K562 (cell line): ENCODE measurements at regions not wholly inside any gene's neighbourhood (a gene's known extent, or its start where the extent isn't known, plus 50 kb on each side); places are given as distances from the start of the nearest gene placed in this dataset.

Source experiments
- ATAC-seq: fragments of 200-7000 bp; cut with Tn5 transposase; 3 replicates; pipeline ENCODE4 v1.9.1; 2020; ENCODE audit warnings: moderate library complexity
- BruUV-seq: library from RNA; stranded (reverse); fragments of 400-500 nt; replicated peaks from 2 replicates; lab custom pipeline; 2021; lab: Mats Ljungman, UMichigan
- CTCF ChIA-PET: fragments of 300-600 bp; formaldehyde crosslinking; extraction: SDS; loops from one replicate; lab custom pipeline; 2021; ENCODE audit warnings: low intra/inter-chr PET ratio; lab: Yijun Ruan, JAX
- POLR2A ChIA-PET: fragments of 300-600, 350-650 bp; sonication (Branson Sonifier 250); formaldehyde crosslinking; extraction: SDS; loops from one replicate; lab custom pipeline; 2021; ENCODE audit warnings: antibody characterized with exemption, inconsistent platforms; lab: Yijun Ruan, JAX
- DNase-seq, 4 experiments: peaks; one replicate each; pipeline versions ENCODE4 v3.0.0 to v3.0.0-alpha.2; 2011 to 2018; ENCODE audit warnings: low spot score in 3 of 4, mixed read lengths in 3 of 4; ENCODE audit errors: extremely low read depth in 1 of 4
- FAIRE-seq: peaks from 2 replicates; lab custom pipeline; 2011; peaks lifted over from hg19 to GRCh38; lab: Jason Lieb, UNC
- H2AFZ ChIP-seq: 2 replicates; pipeline ENCODE4 v1.6.0; 2011; ENCODE audit warnings: low read depth, low read length, control low read depth, inconsistent platforms
- H3K27ac ChIP-seq: fragments of 200-600 bp; 3 replicates; pipeline ENCODE4 v1.8.0; 2011; ENCODE audit warnings: low read depth, mild to moderate bottlenecking, control low read depth, inconsistent platforms, low read length, moderate library complexity, mixed read lengths; ENCODE audit errors: extremely low read depth
- H3K27me3 ChIP-seq, 2 experiments: fragments of 300-600 bp in 1 of 2; 2 replicates in 1 of 2; 3 replicates in 1 of 2; pipeline versions ENCODE4 v1.6.0 to v1.8.0; 2011; ENCODE audit warnings: inconsistent platforms in 2 of 2, low read length in 2 of 2, mild to moderate bottlenecking in 1 of 2, mixed read lengths in 1 of 2, moderate library complexity in 1 of 2; ENCODE audit not compliant: control insufficient read depth in 2 of 2, insufficient read depth in 2 of 2
- H3K36me3 ChIP-seq: fragments of 300-600 bp; 3 replicates; pipeline ENCODE4 v1.8.0; 2011; ENCODE audit warnings: mild to moderate bottlenecking, low read length, inconsistent platforms; ENCODE audit not compliant: control insufficient read depth, insufficient read depth
- H3K4me1 ChIP-seq, 2 experiments: fragments of 200-600 bp in 1 of 2; replicated peaks in 1 of 2; 2 replicates in 1 of 2; 3 replicates in 1 of 2; pipeline versions ENCODE4 v1.5.1 to v1.8.0; 2011; ENCODE audit warnings: inconsistent platforms in 2 of 2, low read length in 2 of 2, mild to moderate bottlenecking in 1 of 2, mixed read lengths in 1 of 2, moderate library complexity in 1 of 2; ENCODE audit not compliant: control insufficient read depth in 2 of 2, insufficient read depth in 2 of 2
- H3K4me2 ChIP-seq: 2 replicates; pipeline ENCODE4 v1.6.1; 2011; ENCODE audit warnings: low read length, control low read depth, inconsistent platforms, mixed read lengths; ENCODE audit not compliant: insufficient read depth
- H3K4me3 ChIP-seq: fragments of 200-600 bp; sonication (generic), shearing (Covaris generic); 2 replicates; pipeline ENCODE4 v1.5.1; 2016; ENCODE audit warnings: control low read depth, inconsistent platforms
- H3K79me2 ChIP-seq: fragments of 200-600 bp; 3 replicates; pipeline ENCODE4 v1.8.0; 2011; ENCODE audit warnings: low read length, inconsistent platforms; ENCODE audit not compliant: control insufficient read depth, insufficient read depth
- H3K9ac ChIP-seq, 2 experiments: 2 replicates each; pipeline versions ENCODE4 v1.6.0 to v1.6.1; 2011; ENCODE audit warnings: low read depth in 2 of 2, low read length in 2 of 2, control low read depth in 1 of 2, inconsistent platforms in 1 of 2, mild to moderate bottlenecking in 1 of 2, mixed read lengths in 1 of 2; ENCODE audit not compliant: insufficient read depth in 1 of 2
- H3K9me1 ChIP-seq: one replicate; pipeline ENCODE4 v1.6.0; 2011; ENCODE audit warnings: inconsistent platforms, mild to moderate bottlenecking, low read length, moderate library complexity; ENCODE audit not compliant: control insufficient read depth, insufficient read depth
- H3K9me3 ChIP-seq: replicated peaks from 2 replicates; pipeline ENCODE4 v1.5.1; 2011; ENCODE audit warnings: low read depth, low read length, inconsistent platforms; ENCODE audit not compliant: control insufficient read depth, insufficient read depth
- H4K20me1 ChIP-seq: replicated peaks from 2 replicates; pipeline ENCODE4 v1.6.1; 2011; ENCODE audit warnings: low read length, inconsistent platforms, mixed read lengths; ENCODE audit not compliant: control insufficient read depth, insufficient read depth
- CCNT2 ChIP-seq: IDR thresholded peaks from 2 replicates; pipeline ENCODE4 v1.6.1; 2011; ENCODE audit warnings: borderline replicate concordance, low read depth, mild to moderate bottlenecking, moderate library complexity, mixed read lengths, low read length; ENCODE audit not compliant: insufficient read length; ENCODE audit errors: extremely low read depth
- CEBPG ChIP-seq, 3 experiments: fragments of 200-800 bp in 1 of 3; sonication (Bioruptor generic) in 1 of 3; sonication (generic) in 1 of 3; formaldehyde crosslinking in 1 of 3; IDR thresholded peaks in 2 of 3; conservative IDR thresholded peaks in 1 of 3; 2 replicates each; pipeline versions ENCODE4 v1.6.1 to v1.8.0; 2016 to 2022; ENCODE audit warnings: missing compliant biosample characterization in 2 of 3, missing genetic modification characterization in 2 of 3, mild to moderate bottlenecking in 1 of 3, missing genetic modification reagents in 1 of 3
- EWSR1 ChIP-seq: fragments of 450-650 bp; IDR thresholded peaks from 2 replicates; pipeline ENCODE4 v1.6.1; 2018; ENCODE audit warnings: borderline replicate concordance, mild to moderate bottlenecking, low read depth, moderate library complexity; ENCODE audit not compliant: partially characterized antibody
- SOX6 ChIP-seq: fragments of 450-650 bp; IDR thresholded peaks from 2 replicates; pipeline ENCODE4 v1.6.1; 2014; ENCODE audit warnings: mild to moderate bottlenecking
- ZBTB1 ChIP-seq: sonication (generic); formaldehyde crosslinking; IDR thresholded peaks from 2 replicates; pipeline ENCODE4 v1.8.1; 2023; ENCODE audit warnings: missing genetic modification reagents, low read depth, mild to moderate bottlenecking, borderline replicate concordance
- ZSCAN29 ChIP-seq: fragments of 450-650 bp; IDR thresholded peaks from 2 replicates; pipeline ENCODE4 v1.6.1; 2017
- WGBS: fragments of 100-300 bp; shearing (Covaris generic); methylation state at CpG from one replicate; pipeline ENCODE4 v1.1.6; 2016; ENCODE audit warnings: low coverage, mixed read lengths; ENCODE audit not compliant: insufficient coverage; ENCODE audit errors: missing lambda C conversion rate; 5-methylcytosine and 5-hydroxymethylcytosine counted together
- in situ Hi-C: fragments of 300-500 bp; cut with MboI; formaldehyde crosslinking; loops from 4 replicates; pipeline ENCODE4 v1.15.0; 2018; ENCODE audit warnings: inconsistent platforms, mixed read lengths
- intact Hi-C: fragments of 100-400 bp; cut with micrococcal nuclease; formaldehyde crosslinking; loops from 2 replicates; pipeline ENCODE4 v1.14.2; 2022
- TF ChIP-seq, protein P1 (sequence below): fragments of 200-600 bp; sonication (generic); IDR thresholded peaks from one replicate; pipeline ENCODE4 v1.6.1; 2012; ENCODE audit warnings: mild to moderate bottlenecking, low read depth, low read length, inconsistent platforms
- TF ChIP-seq, protein P2 (sequence below): sonication (generic); formaldehyde crosslinking; IDR thresholded peaks from 2 replicates; pipeline ENCODE4 v1.9.0; 2022; ENCODE audit warnings: mild to moderate bottlenecking, missing genetic modification reagents

DNA sequence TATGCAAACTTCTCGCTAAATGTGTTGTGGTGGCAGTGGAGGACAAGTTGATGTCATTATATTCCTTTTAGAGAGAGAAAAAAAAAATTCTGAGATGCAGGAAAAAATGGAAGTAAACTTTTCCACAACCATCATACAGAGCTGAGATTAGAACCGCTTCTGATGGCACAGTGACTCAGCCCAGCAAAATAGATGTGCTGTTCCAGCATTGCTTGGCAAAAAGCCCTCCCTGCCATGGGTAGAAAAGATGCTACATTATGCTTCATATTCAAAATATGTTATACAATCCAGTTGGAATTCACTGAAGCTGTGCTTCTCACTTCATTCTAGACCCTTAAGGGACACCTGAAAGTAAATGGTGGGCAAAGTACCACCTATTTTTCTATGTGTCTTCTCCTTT is 1047.6 kb upstream of the FANCL start (continued):
- TF ChIP-seq ZBTB1 (CRISPR knock-in tag) (no peak), ZSCAN29 (no peak), SOX6 (no peak)

DNA sequence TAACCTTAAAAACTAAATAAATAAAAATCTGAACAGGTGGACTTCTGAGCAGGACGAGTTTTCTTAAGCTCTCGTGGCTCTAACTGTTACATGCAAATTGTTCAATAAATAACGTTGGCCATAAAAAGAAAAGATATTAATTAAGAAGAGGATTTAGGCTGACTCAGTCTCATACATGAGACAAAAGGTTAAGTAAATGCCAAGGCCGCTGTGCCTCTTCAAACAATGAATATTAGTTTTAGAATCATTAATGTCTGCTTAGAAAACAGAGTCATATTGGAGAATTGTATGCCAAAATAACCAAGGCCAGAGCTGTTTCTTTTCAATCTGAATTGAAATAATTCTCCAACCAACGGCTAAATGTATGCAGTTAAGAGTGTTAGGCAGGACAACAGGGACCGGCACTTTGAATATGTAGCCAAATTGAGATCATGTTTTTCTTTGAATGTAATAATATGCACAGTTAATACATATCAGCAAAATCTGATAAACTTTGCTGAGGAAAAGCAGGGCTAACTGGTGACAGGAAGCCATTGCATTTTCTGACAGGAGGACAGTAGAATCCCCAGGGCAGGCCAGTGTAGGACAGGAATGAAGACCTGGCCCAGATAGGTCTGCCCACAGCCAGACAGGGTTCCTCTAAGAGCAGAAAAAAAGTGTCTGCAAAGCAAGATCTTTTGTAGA is 1041.4 kb upstream of the FANCL start:
- no peaks in the 10 kb centered on the region for H3K27me3 ChIP-seq
- ChIA-PET POLR2A (interaction anchor here (0.7 kb wide), 1 partner anchor 178 kb away, joined by 4 read pairs; no protein-coding TSS in a partner anchor), CTCF (no interaction called here)
- no peaks in the 10 kb centered on the region for H3K9me3 ChIP-seq
- no peak for DNase-seq
- H3K4me1 ChIP-seq: no peaks in the 10 kb centered on the region
- H3K4me2 ChIP-seq: no peak overlapping the region
- FAIRE-seq: no peak
- intact Hi-C loops (no loop called here), in situ Hi-C loops (no loop called here)
- WGBS: 0% methylated on average over 6 of the region's 6 CpGs
- no TSS peak for BruUV-seq
- ATAC-seq: no peak
- no peak overlapping the region for H3K9ac ChIP-seq
- no peaks in the 10 kb centered on the region for H3K79me2 ChIP-seq
- no peaks in the 10 kb centered on the region for H3K36me3 ChIP-seq
- no peak overlapping the region for H3K4me3 ChIP-seq
- H3K9me1 ChIP-seq: no peaks in the 10 kb centered on the region
- H4K20me1 ChIP-seq: no peaks in the 10 kb centered on the region
- no peak overlapping the region for H2AFZ ChIP-seq
- no peak overlapping the region for H3K27ac ChIP-seq
- TF ChIP-seq, protein P1, sequence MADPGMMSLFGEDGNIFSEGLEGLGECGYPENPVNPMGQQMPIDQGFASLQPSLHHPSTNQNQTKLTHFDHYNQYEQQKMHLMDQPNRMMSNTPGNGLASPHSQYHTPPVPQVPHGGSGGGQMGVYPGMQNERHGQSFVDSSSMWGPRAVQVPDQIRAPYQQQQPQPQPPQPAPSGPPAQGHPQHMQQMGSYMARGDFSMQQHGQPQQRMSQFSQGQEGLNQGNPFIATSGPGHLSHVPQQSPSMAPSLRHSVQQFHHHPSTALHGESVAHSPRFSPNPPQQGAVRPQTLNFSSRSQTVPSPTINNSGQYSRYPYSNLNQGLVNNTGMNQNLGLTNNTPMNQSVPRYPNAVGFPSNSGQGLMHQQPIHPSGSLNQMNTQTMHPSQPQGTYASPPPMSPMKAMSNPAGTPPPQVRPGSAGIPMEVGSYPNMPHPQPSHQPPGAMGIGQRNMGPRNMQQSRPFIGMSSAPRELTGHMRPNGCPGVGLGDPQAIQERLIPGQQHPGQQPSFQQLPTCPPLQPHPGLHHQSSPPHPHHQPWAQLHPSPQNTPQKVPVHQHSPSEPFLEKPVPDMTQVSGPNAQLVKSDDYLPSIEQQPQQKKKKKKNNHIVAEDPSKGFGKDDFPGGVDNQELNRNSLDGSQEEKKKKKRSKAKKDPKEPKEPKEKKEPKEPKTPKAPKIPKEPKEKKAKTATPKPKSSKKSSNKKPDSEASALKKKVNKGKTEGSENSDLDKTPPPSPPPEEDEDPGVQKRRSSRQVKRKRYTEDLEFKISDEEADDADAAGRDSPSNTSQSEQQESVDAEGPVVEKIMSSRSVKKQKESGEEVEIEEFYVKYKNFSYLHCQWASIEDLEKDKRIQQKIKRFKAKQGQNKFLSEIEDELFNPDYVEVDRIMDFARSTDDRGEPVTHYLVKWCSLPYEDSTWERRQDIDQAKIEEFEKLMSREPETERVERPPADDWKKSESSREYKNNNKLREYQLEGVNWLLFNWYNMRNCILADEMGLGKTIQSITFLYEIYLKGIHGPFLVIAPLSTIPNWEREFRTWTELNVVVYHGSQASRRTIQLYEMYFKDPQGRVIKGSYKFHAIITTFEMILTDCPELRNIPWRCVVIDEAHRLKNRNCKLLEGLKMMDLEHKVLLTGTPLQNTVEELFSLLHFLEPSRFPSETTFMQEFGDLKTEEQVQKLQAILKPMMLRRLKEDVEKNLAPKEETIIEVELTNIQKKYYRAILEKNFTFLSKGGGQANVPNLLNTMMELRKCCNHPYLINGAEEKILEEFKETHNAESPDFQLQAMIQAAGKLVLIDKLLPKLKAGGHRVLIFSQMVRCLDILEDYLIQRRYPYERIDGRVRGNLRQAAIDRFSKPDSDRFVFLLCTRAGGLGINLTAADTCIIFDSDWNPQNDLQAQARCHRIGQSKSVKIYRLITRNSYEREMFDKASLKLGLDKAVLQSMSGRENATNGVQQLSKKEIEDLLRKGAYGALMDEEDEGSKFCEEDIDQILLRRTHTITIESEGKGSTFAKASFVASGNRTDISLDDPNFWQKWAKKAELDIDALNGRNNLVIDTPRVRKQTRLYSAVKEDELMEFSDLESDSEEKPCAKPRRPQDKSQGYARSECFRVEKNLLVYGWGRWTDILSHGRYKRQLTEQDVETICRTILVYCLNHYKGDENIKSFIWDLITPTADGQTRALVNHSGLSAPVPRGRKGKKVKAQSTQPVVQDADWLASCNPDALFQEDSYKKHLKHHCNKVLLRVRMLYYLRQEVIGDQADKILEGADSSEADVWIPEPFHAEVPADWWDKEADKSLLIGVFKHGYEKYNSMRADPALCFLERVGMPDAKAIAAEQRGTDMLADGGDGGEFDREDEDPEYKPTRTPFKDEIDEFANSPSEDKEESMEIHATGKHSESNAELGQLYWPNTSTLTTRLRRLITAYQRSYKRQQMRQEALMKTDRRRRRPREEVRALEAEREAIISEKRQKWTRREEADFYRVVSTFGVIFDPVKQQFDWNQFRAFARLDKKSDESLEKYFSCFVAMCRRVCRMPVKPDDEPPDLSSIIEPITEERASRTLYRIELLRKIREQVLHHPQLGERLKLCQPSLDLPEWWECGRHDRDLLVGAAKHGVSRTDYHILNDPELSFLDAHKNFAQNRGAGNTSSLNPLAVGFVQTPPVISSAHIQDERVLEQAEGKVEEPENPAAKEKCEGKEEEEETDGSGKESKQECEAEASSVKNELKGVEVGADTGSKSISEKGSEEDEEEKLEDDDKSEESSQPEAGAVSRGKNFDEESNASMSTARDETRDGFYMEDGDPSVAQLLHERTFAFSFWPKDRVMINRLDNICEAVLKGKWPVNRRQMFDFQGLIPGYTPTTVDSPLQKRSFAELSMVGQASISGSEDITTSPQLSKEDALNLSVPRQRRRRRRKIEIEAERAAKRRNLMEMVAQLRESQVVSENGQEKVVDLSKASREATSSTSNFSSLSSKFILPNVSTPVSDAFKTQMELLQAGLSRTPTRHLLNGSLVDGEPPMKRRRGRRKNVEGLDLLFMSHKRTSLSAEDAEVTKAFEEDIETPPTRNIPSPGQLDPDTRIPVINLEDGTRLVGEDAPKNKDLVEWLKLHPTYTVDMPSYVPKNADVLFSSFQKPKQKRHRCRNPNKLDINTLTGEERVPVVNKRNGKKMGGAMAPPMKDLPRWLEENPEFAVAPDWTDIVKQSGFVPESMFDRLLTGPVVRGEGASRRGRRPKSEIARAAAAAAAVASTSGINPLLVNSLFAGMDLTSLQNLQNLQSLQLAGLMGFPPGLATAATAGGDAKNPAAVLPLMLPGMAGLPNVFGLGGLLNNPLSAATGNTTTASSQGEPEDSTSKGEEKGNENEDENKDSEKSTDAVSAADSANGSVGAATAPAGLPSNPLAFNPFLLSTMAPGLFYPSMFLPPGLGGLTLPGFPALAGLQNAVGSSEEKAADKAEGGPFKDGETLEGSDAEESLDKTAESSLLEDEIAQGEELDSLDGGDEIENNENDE: no peak
- TF ChIP-seq EWSR1 (no peak), CCNT2 (no peak), CEBPG (CRISPR knock-in tag; IDR thresholded peaks at IDR 0.05) (no peak), CEBPG (tag; conservative IDR thresholded peaks at IDR 0.05 in 1 of 2, IDR thresholded peaks at IDR 0.05 in 1 of 2) (no peak)
- TF ChIP-seq, protein P2, sequence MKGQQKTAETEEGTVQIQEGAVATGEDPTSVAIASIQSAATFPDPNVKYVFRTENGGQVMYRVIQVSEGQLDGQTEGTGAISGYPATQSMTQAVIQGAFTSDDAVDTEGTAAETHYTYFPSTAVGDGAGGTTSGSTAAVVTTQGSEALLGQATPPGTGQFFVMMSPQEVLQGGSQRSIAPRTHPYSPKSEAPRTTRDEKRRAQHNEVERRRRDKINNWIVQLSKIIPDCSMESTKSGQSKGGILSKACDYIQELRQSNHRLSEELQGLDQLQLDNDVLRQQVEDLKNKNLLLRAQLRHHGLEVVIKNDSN (CRISPR knock-in tag): no peak
